AG09319 (cell line): ENCODE measurements at regions not wholly inside any gene's neighbourhood (a gene's known extent, or its start where the extent isn't known, plus 50 kb on each side); places are given as distances from the start of the nearest gene placed in this dataset.

Experiments used
- DNase-seq: peaks from one replicate; pipeline ENCODE4 v3.0.0-alpha.2; 2010; ENCODE audit warnings: low read depth; ENCODE audit errors: extremely low read depth
- CTCF ChIP-seq: IDR thresholded peaks from 2 replicates; pipeline ENCODE4 v1.5.1; 2011; ENCODE audit warnings: low read depth, mild to moderate bottlenecking, inconsistent platforms, low read length, moderate library complexity

- TF ChIP-seq CTCF, result no peak
- no peak for DNase-seq
Observed at GRCh38 chr16:65409510-65409909, 287.6 kb upstream of the CDH11 start.

GRCh38 chr16:65406933-65407332 lies 285.1 kb upstream of the CDH11 start:
- TF ChIP-seq CTCF, result no peak
- DNase-seq, result no peak

GRCh38 chr16:65406116-65406515 lies 284.3 kb upstream of the CDH11 start:
- DNase-seq, result no peak
- TF ChIP-seq CTCF, result no peak

GRCh38 chr16:65394281-65394680 lies 272.4 kb upstream of the CDH11 start:
- TF ChIP-seq CTCF, result no peak
- DNase-seq, result no peak

- no peak for TF ChIP-seq CTCF
- DNase-seq, result no peak
Observed at GRCh38 chr16:65392806-65393565, 271.1 kb upstream of the CDH11 start.

GRCh38 chr16:65388592-65388991 lies 266.7 kb upstream of the CDH11 start:
- no peak for TF ChIP-seq CTCF
- peak; percentile 14 for DNase-seq

- TF ChIP-seq CTCF, result no peak
- no peak for DNase-seq
Observed at GRCh38 chr16:65386672-65387071, 264.8 kb upstream of the CDH11 start.
